H9 (cell line): ENCODE measurements at regions not wholly inside any gene's neighbourhood (a gene's known extent, or its start where the extent isn't known, plus 50 kb on each side); places are given as distances from the start of the nearest gene placed in this dataset.

Source experiments
- DNase-seq: peaks from one replicate; pipeline ENCODE4 v3.0.0-alpha.2; 2017
- H2AFZ ChIP-seq: one replicate; pipeline ENCODE4 v1.6.1; 2013; ENCODE audit warnings: mild to moderate bottlenecking, low read length, control low read depth, moderate library complexity
- H2AK5ac ChIP-seq: 2 replicates; pipeline ENCODE4 v1.6.1; 2013; ENCODE audit warnings: low read length, control low read depth, mixed read lengths; ENCODE audit not compliant: insufficient read length
- H2BK120ac ChIP-seq: one replicate; pipeline ENCODE4 v1.6.1; 2013; ENCODE audit warnings: low read depth, mild to moderate bottlenecking, low read length, control low read depth, inconsistent platforms; ENCODE audit not compliant: poor library complexity, severe bottlenecking
- H2BK12ac ChIP-seq: 2 replicates; pipeline ENCODE4 v1.6.1; 2013; ENCODE audit warnings: low read length, control low read depth, mixed read lengths, low read depth; ENCODE audit not compliant: insufficient read length
- H2BK15ac ChIP-seq: 2 replicates; pipeline ENCODE4 v1.6.1; 2013; ENCODE audit warnings: low read depth, low read length, control low read depth
- H2BK20ac ChIP-seq: one replicate; pipeline ENCODE4 v1.6.1; 2013; ENCODE audit warnings: low read depth, mild to moderate bottlenecking, low read length, control low read depth, inconsistent platforms; ENCODE audit not compliant: poor library complexity, severe bottlenecking
- H2BK5ac ChIP-seq: 2 replicates; pipeline ENCODE4 v1.6.1; 2013; ENCODE audit warnings: low read length, control low read depth, mixed read lengths; ENCODE audit not compliant: insufficient read length
- H3K14ac ChIP-seq: 2 replicates; pipeline ENCODE4 v1.6.1; 2013; ENCODE audit warnings: low read length, control low read depth; ENCODE audit not compliant: insufficient read depth
- H3K18ac ChIP-seq: 2 replicates; pipeline ENCODE4 v1.6.1; 2013; ENCODE audit warnings: low read depth, mild to moderate bottlenecking, mixed read lengths, low read length, control low read depth; ENCODE audit not compliant: insufficient read length
- H3K23ac ChIP-seq: 2 replicates; pipeline ENCODE4 v1.6.1; 2013; ENCODE audit warnings: low read length, control low read depth, mixed read lengths, low read depth; ENCODE audit not compliant: insufficient read length
- H3K23me2 ChIP-seq: 2 replicates; pipeline ENCODE4 v1.6.1; 2013; ENCODE audit warnings: low read depth, mild to moderate bottlenecking, mixed read lengths, low read length, control low read depth; ENCODE audit not compliant: insufficient read length, poor library complexity, severe bottlenecking
- H3K27ac ChIP-seq: 2 replicates; pipeline ENCODE4 v1.5.1; 2013; ENCODE audit warnings: low read length, control low read depth, mixed read lengths, low read depth; ENCODE audit not compliant: insufficient read length
- H3K27me3 ChIP-seq: 2 replicates; pipeline ENCODE4 v1.6.1; 2013; ENCODE audit warnings: low read length, control low read depth, inconsistent platforms; ENCODE audit not compliant: insufficient read depth
- H3K4ac ChIP-seq: 2 replicates; pipeline ENCODE4 v1.6.1; 2013; ENCODE audit warnings: low read depth, mild to moderate bottlenecking, control low read depth, inconsistent platforms, low read length, moderate library complexity
- H3K4me1 ChIP-seq: 2 replicates; pipeline ENCODE4 v1.6.1; 2013; ENCODE audit warnings: low read length, control low read depth, inconsistent platforms; ENCODE audit not compliant: insufficient read depth
- H3K4me2 ChIP-seq: 2 replicates; pipeline ENCODE4 v1.6.1; 2013; ENCODE audit warnings: low read length, control low read depth, mixed read lengths; ENCODE audit not compliant: insufficient read length, insufficient read depth
- H3K56ac ChIP-seq: 2 replicates; pipeline ENCODE4 v1.6.1; 2013; ENCODE audit warnings: low read depth, mild to moderate bottlenecking, mixed read lengths, low read length, control low read depth; ENCODE audit not compliant: insufficient read length
- H3K79me1 ChIP-seq: 2 replicates; pipeline ENCODE4 v1.6.1; 2013; ENCODE audit warnings: low read depth, mild to moderate bottlenecking, moderate library complexity, low read length, control low read depth, inconsistent platforms; ENCODE audit not compliant: insufficient read depth, poor library complexity, severe bottlenecking
- H3K79me2 ChIP-seq: 2 replicates; pipeline ENCODE4 v1.6.1; 2013; ENCODE audit warnings: low read length, control low read depth, inconsistent platforms; ENCODE audit not compliant: insufficient read depth
- H3K9ac ChIP-seq: 2 replicates; pipeline ENCODE4 v1.6.1; 2013; ENCODE audit warnings: low read length, control low read depth, mixed read lengths; ENCODE audit not compliant: insufficient read length; ENCODE audit errors: extremely low read depth
- H3K9me3 ChIP-seq: one replicate; pipeline ENCODE4 v1.6.1; 2013; ENCODE audit warnings: low read depth, low read length, inconsistent platforms; ENCODE audit not compliant: control insufficient read depth
- H3T11ph ChIP-seq: one replicate; pipeline ENCODE4 v1.6.1; 2013; ENCODE audit warnings: mild to moderate bottlenecking, low read length, control low read depth, inconsistent platforms
- H4K20me1 ChIP-seq: one replicate; pipeline ENCODE4 v1.6.1; 2013; ENCODE audit not compliant: control insufficient read depth, insufficient read length, insufficient read depth
- H4K5ac ChIP-seq: 2 replicates; pipeline ENCODE4 v1.6.1; 2013; ENCODE audit warnings: low read depth, mild to moderate bottlenecking, mixed read lengths, low read length, control low read depth; ENCODE audit not compliant: insufficient read length
- H4K8ac ChIP-seq: replicated peaks from 2 replicates; pipeline ENCODE4 v1.6.1; 2013; ENCODE audit warnings: low read length, control low read depth, mixed read lengths, low read depth; ENCODE audit not compliant: insufficient read length
- H4K91ac ChIP-seq: 2 replicates; pipeline ENCODE4 v1.6.1; 2013; ENCODE audit warnings: low read depth, mild to moderate bottlenecking, moderate library complexity, mixed read lengths, low read length, control low read depth; ENCODE audit not compliant: insufficient read length
- H3K27ac Mint-ChIP-seq, 3 experiments: 2 replicates in 2 of 3; 3 replicates in 1 of 3; pipeline ENCODE4 v1.8.0; 2020 to 2021; ENCODE audit warnings: mixed read lengths in 3 of 3, mild to moderate bottlenecking in 1 of 3, moderate library complexity in 1 of 3
- H3K27me3 Mint-ChIP-seq: 2 replicates; pipeline ENCODE4 v1.8.0; 2021; ENCODE audit warnings: low read depth, mild to moderate bottlenecking, moderate library complexity, mixed read lengths
- H3K36me3 Mint-ChIP-seq, 3 experiments: 2 replicates in 2 of 3; 3 replicates in 1 of 3; pipeline ENCODE4 v1.8.0; 2020 to 2021; ENCODE audit warnings: low read depth in 3 of 3, mixed read lengths in 3 of 3; ENCODE audit not compliant: insufficient read depth in 1 of 3
- H3K4me1 Mint-ChIP-seq, 2 experiments: 2 replicates each; pipeline ENCODE4 v1.8.0; 2020; ENCODE audit warnings: mixed read lengths in 2 of 2
- H3K4me3 Mint-ChIP-seq, 2 experiments: 2 replicates in 1 of 2; 3 replicates in 1 of 2; pipeline ENCODE4 v1.8.0; 2020 to 2021; ENCODE audit warnings: mild to moderate bottlenecking in 2 of 2, mixed read lengths in 2 of 2, moderate library complexity in 1 of 2
- H3K9me3 Mint-ChIP-seq, 2 experiments: 2 replicates in 1 of 2; 3 replicates in 1 of 2; pipeline ENCODE4 v1.8.0; 2020; ENCODE audit warnings: mild to moderate bottlenecking in 2 of 2, mixed read lengths in 2 of 2, moderate library complexity in 1 of 2
- WGBS: extraction: QIAGEN DNeasy Blood & Tissue Kit; methylation state at CpG from one replicate; pipeline ENCODE4 v1.1.7; 2013; ENCODE audit warnings: missing lambda C conversion rate, low lambda C conversion rate, mixed read lengths; ENCODE audit not compliant: insufficient read length; ENCODE audit errors: extremely low coverage; 5-methylcytosine and 5-hydroxymethylcytosine counted together
- TF ChIP-seq, protein P1 (sequence below): fragments of 200-600 bp; sonication (generic); conservative IDR thresholded peaks from 3 replicates; pipeline ENCODE4 v1.8.0; 2021; ENCODE audit warnings: antibody characterized with exemption, mild to moderate bottlenecking

DNA sequence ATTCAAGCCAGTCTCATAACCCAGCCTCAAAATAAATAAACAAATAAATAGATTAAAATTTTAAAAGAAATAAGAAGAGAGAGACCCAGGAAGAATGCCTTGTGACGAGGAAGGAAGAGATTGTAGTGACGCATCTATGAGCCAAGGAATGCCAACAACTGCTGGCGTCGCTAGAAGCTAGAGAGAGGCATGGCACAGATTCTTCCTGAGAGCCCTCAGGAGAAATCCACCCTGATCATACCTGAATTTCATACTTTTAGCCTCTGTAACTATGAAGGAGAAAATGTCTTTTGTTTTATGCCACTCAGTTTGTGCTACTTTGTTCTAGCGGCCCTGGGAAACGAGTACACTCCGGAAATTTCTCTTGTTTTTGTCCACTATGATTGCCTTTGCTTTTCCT, 103.9 kb downstream of the C9orf50 start:
- Histone ChIP-seq H3K4ac (no peak overlapping the region), H2BK20ac (no peak overlapping the region), H4K91ac (no peak overlapping the region), H3K18ac (no peak overlapping the region), H2BK5ac (no peak overlapping the region), H4K5ac (no peak overlapping the region), H2BK120ac (no peak overlapping the region), H3T11ph (no peak overlapping the region), H2AK5ac (no peak overlapping the region), H3K27ac (no peak overlapping the region), H2AFZ (no peak overlapping the region), H3K14ac (no peak overlapping the region), H4K20me1 (no peaks in the 10 kb centered on the region), H3K27me3 (no peaks in the 10 kb centered on the region), H3K9ac (no peak overlapping the region), H2BK15ac (no peak overlapping the region), H3K4me1 (peaks cover 7% of the 10 kb centered on the region; the same call in 1 of the 2 replicates), H3K79me1 (no peaks in the 10 kb centered on the region), H3K56ac (no peak overlapping the region), H3K23me2 (no peaks in the 10 kb centered on the region), H2BK12ac (no peak overlapping the region), H3K79me2 (no peaks in the 10 kb centered on the region), H3K9me3 (peaks cover 17% of the 10 kb centered on the region), H3K4me2 (no peak overlapping the region), H3K23ac (no peak overlapping the region), H4K8ac (no peak overlapping the region)
- H3K27ac Mint-ChIP-seq, result no peak overlapping the region
- H3K9me3 Mint-ChIP-seq, result peaks cover 38 to 41% of the 10 kb centered on the region in 2 experiments
- peaks cover 9 to 31% (median 10%) of the 10 kb centered on the region in 3 experiments for H3K36me3 Mint-ChIP-seq
- WGBS, result no CpG with 5 or more reads among the region's 7 CpGs
- no peak for DNase-seq
- H3K4me3 Mint-ChIP-seq, result no peak overlapping the region
- peaks cover 7% of the 10 kb centered on the region in 2 experiments for H3K4me1 Mint-ChIP-seq
- TF ChIP-seq, protein P1, sequence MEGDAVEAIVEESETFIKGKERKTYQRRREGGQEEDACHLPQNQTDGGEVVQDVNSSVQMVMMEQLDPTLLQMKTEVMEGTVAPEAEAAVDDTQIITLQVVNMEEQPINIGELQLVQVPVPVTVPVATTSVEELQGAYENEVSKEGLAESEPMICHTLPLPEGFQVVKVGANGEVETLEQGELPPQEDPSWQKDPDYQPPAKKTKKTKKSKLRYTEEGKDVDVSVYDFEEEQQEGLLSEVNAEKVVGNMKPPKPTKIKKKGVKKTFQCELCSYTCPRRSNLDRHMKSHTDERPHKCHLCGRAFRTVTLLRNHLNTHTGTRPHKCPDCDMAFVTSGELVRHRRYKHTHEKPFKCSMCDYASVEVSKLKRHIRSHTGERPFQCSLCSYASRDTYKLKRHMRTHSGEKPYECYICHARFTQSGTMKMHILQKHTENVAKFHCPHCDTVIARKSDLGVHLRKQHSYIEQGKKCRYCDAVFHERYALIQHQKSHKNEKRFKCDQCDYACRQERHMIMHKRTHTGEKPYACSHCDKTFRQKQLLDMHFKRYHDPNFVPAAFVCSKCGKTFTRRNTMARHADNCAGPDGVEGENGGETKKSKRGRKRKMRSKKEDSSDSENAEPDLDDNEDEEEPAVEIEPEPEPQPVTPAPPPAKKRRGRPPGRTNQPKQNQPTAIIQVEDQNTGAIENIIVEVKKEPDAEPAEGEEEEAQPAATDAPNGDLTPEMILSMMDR, result no peak
- peaks cover 9% of the 10 kb centered on the region for H3K27me3 Mint-ChIP-seq
